Thyroid gland (tissue), 4 donors: ENCODE measurements at regions not wholly inside any gene's neighbourhood (a gene's known extent, or its start where the extent isn't known, plus 50 kb on each side); places are given as distances from the start of the nearest gene placed in this dataset.

Source experiments
- CTCF ChIP-seq, 6 experiments: fragments of 200-600 bp in 3 of 6; fragments of 450-650 bp in 3 of 6; sonication (generic) in 3 of 6; IDR thresholded peaks; one replicate each; pipeline ENCODE4 v1.5.1; 2016 to 2019; ENCODE audit warnings: antibody characterized with exemption in 6 of 6, mild to moderate bottlenecking in 2 of 6, inconsistent platforms in 1 of 6, moderate library complexity in 1 of 6
- POLR2A ChIP-seq, 2 donors: fragments of 450-650 bp; IDR thresholded peaks; one replicate each; pipeline ENCODE4 v1.6.1; 2017; ENCODE audit warnings: antibody characterized with exemption in 2 of 2, mild to moderate bottlenecking in 2 of 2, moderate library complexity in 1 of 2

- no peak for TF ChIP-seq CTCF (IDR thresholded peaks at IDR 0.05)
- TF ChIP-seq POLR2A (IDR thresholded peaks at IDR 0.05): no peak
These were observed 486.7 kb downstream of the PRR32 start for GRCh38 chrX:127306262-127306661.
